Hematopoietic multipotent progenitor cell treated with erythropoietin and hydrocortisone succinate and interleukin-3 and kit ligand, for 6 days (in vitro differentiated cells): ENCODE measurements at regions not wholly inside any gene's neighbourhood (a gene's known extent, or its start where the extent isn't known, plus 50 kb on each side); places are given as distances from the start of the nearest gene placed in this dataset.

Source experiments
- DNase-seq: peaks from one replicate; pipeline ENCODE4 v3.0.0-alpha.2; 2015

- no peak for DNase-seq
Measured at GRCh38 chr2:223532161-223532560, 70.0 kb downstream of the SCG2 start.

GRCh38 chr2:223532712-223533111 is 69.4 kb downstream of the SCG2 start:
- DNase-seq = peak; percentile 1

GRCh38 chr2:223536546-223536945 is 65.6 kb downstream of the SCG2 start:
- DNase-seq = no peak

GRCh38 chr2:223537115-223537514 is 65.0 kb downstream of the SCG2 start:
- no peak for DNase-seq

GRCh38 chr2:223537651-223538601 is 64.2 kb downstream of the SCG2 start:
- no peak for DNase-seq

- no peak for DNase-seq
Measured at GRCh38 chr2:223538920-223539440, 63.2 kb downstream of the SCG2 start.

GRCh38 chr2:223541546-223541945 is 60.6 kb downstream of the SCG2 start:
- no peak for DNase-seq

GRCh38 chr2:223542501-223542900 is 59.7 kb downstream of the SCG2 start:
- DNase-seq = no peak

- no peak for DNase-seq
Measured at GRCh38 chr2:223545406-223545805, 56.8 kb downstream of the SCG2 start.

- DNase-seq = no peak
Measured at GRCh38 chr2:223545830-223546229, 56.3 kb downstream of the SCG2 start.
